ENCODE measurements at regions not wholly inside any gene's neighbourhood (a gene's known extent, or its start where the extent isn't known, plus 50 kb on each side); places are given as distances from the start of the nearest gene placed in this dataset.

- TF ChIP-seq EZH2phosphoT487 (IDR thresholded peaks at IDR 0.05; ENCODE audit: insufficient read depth, low read depth), result no peak
- no peak for TF ChIP-seq EZH2 (IDR thresholded peaks at IDR 0.05; ENCODE audit: insufficient read depth, poor library complexity, severe bottlenecking)
Observed at GRCh38 chr5:38143384-38143783, 115.0 kb upstream of the EGFLAM start.

Measured in GM23248 (cell line).